Stimulated activated CD4-positive, alpha-beta T cell treated with anti-CD3 and anti-CD28 coated beads, Interleukin-15, amount 100 ng/mL, for 48 hours (primary cell): ENCODE measurements at regions not wholly inside any gene's neighbourhood (a gene's known extent, or its start where the extent isn't known, plus 50 kb on each side); places are given as distances from the start of the nearest gene placed in this dataset.
"Not testable (repeated sequence)": the region's sequence is repeated elsewhere in the genome, so short reads cannot be mapped to it uniquely, and the experiment has no call there.

Experiments used
- DNase-seq, 2 donors: peaks; one replicate each; pipeline ENCODE4 v3.0.0-alpha.2; 2020; ENCODE audit warnings: low read depth in 2 of 2

DNA sequence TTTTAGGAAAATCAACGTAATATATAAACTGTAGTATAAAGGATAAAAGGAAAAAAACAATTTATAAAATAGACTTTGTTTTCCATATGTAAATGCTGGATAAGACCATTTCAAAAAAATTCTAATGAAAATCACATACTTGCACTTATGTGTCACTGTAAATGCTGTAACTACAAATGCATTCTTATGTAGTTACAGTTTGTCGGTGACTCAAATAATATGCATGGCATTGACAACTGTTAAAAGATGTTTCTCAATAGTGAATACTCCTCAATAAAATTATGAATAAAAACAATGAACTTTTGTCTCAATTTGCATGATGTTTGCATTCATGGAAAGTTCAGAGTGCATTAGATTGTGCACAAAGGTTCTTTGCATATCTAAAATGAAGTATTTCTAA, 614.0 kb upstream of the CHRM3 start:
- no peak for DNase-seq

DNA sequence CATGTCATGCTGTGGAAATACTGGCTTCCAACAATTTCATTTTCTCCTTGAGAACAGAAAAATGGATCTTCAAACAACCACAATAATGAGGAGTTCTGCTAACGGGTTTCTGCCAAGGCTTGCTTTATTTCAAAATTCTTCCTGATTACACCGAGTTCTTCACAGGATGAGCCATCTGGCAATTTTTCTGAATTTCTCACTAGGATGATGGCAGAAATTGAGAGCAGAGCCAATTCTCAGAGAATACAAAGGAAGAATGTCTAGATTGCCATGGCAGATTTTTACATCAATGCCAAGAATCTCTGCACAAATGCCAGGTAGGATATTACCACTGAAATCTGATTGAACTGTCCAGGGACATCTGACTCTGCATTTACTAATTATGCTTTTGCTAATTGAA, 619.0 kb upstream of the CHRM3 start:
- DNase-seq = no peak

DNA sequence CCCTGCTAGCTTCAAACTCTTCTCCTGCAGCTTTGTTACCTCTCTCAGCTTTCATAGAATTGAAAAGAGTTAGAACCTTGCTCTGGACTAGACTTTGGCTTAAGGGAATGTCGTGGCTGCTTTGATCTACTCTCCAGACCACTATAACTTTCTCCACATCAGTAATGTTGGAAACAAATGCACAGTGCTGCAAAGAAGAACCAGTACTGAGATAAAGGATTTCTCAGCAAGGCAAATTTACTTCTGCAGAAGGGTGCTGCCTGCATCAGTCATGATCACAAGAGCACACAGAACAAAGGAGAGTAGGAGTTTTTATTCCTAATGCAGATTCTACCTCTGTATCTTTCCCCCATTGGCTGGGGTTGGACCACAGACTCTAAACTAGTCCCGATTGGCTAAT, 621.6 kb upstream of the CHRM3 start:
- no peak for DNase-seq

DNA sequence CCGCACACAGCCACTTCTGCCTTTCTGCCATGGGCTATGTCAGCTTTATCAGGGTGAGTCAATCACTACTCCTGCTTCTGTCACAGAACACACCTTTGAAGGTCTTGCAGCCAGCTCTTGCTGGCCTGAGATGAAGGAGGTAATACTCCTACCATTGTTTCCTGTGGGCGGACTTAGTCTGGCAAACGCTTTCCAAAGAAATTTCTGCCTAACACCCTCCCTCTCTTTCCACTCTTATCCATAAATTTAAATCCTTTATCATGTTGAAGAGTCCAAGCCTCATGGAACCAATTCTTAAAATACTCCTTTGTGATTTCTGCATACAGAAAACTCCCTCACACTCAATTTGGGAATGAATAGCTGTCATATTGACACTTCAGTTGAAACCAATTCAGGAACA, 633.1 kb upstream of the CHRM3 start:
- no peak for DNase-seq

DNA sequence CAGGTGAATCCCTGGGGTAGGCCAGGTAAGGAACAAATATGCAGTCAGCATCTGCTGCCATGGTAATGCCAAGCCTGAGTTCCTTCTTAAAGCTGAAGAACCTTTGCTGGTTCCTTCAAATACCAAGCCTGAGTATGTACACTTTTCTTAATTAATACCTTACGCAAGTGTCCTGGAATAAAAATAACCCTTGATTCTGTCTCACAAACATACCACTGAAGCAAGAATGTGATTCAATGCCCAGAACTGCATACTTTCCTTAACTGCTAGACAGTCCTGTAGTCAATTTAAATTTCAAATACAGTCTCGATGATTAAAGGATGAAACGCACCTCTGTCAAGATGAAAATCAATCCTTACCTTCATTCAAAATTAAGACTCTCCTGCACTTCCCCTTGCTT, 634.0 kb upstream of the CHRM3 start:
- no peak for DNase-seq

DNA sequence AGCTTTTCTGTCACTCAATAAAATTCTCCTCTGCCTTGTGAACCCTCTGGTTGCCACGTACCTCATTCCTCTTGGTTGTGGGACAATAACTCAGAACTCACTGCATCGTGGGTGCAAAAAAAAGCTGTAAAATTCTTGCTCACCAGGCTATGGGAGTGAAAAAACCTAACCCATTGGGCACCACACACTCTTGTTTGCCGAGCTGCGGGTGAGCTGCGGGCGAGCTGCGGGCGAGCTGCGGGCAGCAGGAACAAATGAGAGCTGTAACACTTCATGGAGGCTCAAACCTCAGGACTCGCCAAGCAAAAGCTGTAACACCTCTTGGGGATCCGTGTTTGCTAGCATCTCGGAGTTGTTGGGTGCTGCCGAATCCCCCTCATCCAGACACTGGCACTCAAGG, 641.3 kb upstream of the CHRM3 start:
- DNase-seq = no peak

DNA sequence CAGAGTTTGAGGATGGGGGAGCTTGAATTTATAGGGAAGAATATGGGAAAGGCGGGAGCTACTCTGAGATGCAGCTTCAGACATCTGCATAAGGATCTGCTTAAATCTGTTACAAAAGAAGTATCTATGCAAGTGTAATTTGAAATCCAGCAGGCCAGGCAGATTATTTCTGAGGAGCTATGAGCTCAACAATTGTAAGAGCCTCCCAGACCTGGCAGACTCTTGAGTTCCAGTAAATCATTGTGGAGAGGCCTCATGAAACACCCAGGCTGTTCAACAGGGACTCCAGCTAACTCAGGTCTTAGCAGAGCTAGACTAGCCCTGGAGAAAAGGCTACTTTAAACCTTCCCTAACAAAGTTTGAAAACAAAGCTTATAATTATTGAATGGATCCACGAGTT, 647.5 kb upstream of the CHRM3 start:
- DNase-seq = no peak

DNA sequence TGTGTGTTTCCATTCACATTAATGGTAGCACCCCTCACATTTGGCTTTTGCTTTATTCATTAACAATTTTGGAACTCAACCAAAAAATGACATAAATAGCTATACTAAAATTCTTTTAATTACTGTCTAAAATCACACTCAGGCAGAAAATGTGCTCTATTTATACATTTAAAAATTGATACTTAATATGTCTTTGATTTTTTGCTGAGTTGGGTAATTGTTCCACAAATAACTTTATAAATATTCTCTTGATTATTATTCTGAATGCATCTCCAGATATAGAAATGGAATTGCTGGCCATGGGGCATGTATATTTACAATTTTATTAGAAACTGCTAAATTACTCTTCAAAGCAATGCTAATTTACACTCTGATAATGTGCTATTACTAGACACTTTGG, 658.7 kb upstream of the CHRM3 start:
- DNase-seq = no peak

DNA sequence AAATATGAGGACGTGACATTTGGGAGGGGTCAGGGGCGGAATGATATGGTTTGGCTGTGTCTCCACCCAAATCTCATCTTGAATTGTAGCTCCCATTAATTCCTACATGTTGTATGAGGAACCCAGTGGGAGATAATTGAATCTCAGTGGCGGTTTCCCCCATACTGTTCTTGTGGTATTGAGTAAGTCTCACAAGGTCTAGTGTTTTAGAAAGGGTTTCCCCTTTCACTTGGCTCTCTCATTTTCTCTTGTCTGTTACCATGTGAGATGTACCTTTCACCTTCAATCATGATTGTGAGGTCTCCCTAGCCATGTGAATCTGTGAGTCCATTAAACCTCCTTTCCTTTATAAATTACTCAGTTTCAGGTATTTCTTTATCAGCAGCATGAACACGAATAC, 663.6 kb upstream of the CHRM3 start:
- DNase-seq = no peak

DNA sequence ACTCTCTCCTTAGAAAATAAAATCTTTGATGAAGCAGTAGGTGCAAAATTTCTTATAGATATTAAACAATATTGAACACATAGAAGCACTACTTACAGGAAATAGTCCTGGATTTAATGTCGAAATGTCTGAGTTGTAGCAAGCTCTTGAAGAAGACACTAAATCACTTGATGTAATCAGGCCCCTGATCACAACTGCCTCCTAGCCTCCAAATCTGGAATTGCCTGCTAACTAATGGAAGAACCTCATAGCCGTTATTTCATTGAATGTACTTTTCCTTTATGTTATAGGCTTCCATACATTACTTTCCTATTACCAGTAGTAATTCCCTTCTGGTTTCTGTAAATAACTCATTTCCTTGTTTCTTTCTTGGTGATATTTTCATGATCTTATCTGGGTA, 675.7 kb upstream of the CHRM3 start:
- DNase-seq = no peak

DNA sequence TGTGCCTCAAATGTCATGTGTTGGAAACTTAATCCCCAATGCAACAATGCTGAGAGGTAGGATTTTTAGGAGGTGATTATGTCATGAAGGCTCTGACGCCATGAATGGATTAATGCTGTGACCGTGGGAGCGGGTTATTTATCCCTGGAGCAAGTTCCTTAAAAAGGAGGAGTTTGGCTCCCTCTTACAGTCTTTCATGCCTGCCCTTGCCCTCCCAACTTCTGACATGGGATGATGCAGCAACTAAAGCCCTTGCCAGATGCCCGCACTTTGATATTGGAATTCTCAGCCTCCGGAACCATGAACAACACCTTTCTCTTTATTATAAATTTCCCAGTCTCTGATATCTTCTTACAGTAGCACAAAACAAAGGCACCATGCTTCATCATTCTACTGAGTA, 685.3 kb upstream of the CHRM3 start:
- DNase-seq = no peak

DNA sequence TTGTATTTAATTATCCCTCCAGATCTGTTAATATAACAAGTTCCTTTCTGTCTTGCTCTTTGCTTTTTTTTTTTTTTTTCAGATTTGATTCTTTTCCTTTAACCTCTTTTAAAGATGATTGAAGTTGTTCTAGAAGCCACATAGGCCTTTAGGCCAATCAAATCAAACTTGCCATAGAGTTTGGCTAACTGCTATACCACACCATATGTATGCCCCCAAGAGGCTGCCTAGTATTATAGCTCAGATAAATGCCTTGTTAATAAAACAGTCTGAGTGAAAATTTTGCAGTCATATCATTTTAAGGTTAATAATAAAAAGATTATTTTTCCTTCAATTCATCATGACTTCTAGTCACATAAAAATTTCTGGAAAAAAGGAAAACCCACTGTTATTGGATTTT, 696.0 kb upstream of the CHRM3 start:
- DNase-seq = no peak

DNA sequence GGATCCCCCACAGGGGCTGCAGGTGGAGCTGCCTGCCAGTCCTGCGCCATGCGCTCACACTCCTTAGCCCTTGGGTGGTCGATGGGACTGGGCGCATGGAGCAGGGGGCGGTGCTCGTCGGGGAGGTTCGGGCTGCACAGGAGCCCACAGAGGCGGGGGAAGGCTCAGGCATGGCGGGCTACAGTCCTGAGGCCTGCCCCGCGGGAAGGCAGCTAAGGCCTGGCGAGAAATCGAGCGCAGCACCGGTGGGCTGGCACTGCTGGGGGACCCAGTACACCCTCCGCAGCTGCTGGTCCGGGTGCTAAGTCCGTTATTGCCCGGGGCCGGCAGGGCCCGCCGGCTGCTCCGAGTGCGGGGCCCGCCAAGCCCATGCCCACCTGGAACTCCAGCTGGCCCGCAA, 701.8 kb upstream of the CHRM3 start:
- DNase-seq = not testable (repeated sequence)

DNA sequence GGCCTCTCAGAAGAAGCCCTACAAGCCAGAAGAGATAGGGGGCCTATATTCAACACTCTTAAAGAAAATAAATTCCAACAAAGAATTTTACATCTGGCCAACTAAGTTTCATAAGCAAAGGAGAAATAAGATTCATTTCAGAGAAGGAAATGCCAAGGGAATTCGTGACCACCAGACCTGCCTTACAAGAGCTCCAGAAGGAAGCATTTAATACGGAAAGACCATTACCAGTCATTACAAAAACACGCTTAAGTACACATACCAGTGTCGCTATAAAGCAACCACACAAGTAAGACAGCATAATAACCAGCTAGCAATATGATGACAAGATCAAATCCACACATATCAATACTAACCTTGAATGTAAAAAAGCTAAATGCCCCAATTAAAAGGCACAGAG, 704.9 kb upstream of the CHRM3 start:
- DNase-seq = no peak

DNA sequence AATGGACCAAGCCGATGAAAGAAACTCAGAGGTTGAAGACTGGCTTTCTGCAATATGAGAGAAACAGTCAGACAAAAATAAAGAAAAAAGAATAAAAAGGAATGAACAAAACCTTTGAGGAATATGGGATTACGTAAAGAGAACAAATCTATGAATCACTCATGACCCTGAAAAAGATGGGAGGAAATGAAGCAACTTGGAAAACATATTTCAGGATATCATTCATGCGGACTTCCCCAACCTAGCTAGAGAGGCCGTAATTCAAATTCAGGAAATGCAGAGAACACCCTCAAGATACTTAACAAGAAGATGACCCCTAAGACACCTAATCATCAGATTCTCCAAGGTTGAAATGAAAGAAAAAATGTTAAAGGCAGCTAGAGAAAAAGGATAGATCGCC, 705.3 kb upstream of the CHRM3 start:
- no peak for DNase-seq

DNA sequence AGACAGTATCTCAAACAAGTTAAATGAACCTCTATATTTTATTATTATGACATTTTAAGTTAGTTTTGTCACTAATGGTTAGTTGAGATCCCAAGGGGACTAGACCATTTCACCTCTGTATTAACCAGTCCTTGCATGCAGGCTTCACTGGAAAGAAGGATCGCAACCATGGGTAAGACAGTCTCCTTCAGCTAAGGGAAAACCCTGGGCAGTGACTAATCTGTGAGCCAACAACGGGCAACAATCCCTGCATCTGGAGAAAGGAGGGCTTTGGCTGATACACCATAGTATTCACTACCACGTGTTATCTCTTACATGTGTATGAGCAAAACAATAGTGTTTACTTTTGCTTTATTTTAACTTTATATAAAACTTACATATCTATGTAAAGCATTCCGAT, 708.8 kb upstream of the CHRM3 start:
- DNase-seq = no peak

DNA sequence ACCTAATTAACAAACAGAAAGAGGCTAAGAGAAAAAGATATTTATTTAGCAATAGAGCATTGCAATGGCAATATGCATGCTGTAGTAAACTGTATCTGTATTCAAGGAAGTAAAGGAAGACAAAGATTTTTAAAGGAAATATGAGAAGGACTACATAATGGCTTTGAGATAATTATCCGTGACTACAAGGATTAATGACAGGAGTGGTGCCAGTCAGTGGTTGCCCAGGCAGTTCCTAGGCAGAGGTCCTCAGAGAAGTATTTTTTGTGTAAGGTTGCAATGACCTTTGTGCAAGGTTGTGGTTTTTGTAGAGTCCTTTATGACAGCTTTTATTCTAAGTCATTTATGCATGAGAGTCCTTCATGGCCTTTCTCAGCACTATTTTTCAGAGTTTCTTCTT, 711.1 kb upstream of the CHRM3 start:
- no peak for DNase-seq

DNA sequence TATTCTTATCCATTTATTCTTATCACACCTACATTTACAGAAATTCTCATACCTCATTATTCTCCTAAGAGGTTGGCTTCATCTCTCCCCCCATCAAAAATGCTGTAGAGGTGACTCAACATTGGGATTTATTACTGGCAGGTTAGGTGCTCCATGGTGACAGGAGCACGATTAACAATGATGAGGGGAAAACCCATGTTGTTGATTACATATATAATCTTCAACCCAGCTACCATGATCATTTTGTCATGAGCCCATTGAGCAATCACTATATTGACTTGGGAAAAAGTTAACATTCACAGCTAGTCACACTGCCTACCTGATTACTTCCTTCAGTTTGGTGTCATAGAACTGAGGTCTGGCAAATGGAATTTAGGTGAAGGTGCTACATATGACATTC, 712.1 kb upstream of the CHRM3 start:
- no peak for DNase-seq

DNA sequence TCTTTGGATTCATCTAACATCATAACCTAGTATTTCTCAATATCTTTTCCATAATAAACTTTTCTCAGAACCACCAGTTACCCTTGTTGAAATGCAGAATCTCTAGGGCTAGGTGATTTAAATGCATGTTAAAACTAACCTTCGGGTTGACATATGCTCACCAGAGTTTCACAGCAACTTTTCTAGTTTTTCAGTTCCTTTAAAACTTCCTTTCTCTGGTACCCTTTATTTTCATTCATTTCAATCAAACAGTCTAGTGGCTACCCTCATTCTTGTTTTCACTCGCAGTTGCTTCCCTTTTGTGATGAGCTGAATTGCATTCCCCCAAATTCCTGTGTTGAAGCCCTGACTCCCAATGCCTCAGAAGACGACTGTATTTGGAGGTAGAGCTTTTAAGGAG, 712.8 kb upstream of the CHRM3 start:
- DNase-seq = no peak

DNA sequence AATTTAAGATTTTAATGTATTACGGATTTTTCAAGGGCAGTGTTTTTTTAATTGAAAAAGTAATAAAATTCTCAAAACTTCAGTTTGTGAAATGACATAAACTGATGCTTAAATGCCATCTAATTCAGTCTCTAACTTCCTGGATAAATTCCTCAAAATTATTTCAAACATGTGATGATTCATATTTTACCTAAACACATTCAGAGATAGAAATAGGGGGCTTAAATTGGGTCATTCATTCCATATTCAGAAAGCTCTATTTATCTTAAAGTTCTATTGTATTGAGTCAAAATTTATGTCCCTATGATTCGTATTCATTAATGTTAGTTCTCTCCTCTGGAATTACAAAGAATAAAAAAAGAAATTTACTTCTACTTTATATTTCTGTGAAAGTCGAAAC, 713.6 kb upstream of the CHRM3 start:
- no peak for DNase-seq

DNA sequence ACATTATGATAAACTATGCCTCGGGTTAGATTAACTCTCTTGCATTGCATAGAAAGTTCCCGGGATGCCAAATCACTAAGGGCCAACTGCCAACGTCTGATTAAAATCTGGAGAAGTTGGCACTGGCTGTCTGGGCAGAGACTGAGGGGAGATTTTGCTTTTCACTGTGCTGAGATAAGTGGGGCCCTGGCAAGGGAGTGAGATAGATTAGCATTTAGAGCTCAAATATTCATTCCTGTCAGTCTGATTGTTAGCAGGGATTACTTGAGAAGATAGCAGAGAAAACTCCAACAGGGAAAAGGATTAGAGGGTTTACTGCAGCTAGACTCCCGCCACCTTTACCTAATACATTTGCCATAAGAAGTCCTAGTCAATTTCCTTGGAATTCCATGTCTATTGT, 714.1 kb upstream of the CHRM3 start:
- no peak for DNase-seq

DNA sequence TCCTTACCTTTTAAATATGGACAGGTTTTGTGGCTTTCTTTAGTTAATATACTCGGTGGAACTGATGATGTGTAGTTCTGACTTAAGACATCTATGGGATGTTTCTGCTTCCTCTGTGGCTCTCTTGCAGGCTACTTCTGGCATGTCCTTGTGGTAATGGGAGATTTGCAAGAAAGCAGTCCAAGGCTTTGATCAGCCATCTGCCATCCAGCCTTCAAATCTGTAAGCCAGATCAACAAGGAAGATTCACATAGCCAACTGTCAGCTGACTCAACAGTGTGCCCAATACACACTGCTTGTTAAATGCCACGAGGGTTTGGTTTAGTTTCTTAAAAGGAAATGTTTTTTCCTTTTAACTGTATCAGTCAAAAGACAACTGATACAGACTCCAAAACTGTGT, 722.2 kb upstream of the CHRM3 start:
- no peak for DNase-seq

DNA sequence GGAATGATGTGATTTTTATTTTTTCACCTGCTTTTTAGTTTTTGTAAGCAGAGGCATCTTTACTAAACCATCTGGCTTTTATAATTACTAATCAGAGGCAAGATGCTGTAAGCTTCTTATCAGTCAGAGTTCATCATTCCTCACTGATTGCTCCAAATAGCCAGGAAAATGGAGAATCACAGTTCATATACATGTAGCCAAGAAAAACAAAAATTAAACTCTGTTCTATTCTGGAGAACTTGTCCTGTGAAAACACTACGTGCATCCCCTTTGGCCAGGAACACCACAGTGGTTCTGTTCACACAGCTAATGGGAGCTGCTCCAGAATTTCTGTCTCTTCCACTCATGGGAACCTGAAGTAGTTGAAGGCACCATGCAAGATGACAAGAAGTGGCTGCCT, 725.5 kb upstream of the CHRM3 start:
- DNase-seq = no peak

DNA sequence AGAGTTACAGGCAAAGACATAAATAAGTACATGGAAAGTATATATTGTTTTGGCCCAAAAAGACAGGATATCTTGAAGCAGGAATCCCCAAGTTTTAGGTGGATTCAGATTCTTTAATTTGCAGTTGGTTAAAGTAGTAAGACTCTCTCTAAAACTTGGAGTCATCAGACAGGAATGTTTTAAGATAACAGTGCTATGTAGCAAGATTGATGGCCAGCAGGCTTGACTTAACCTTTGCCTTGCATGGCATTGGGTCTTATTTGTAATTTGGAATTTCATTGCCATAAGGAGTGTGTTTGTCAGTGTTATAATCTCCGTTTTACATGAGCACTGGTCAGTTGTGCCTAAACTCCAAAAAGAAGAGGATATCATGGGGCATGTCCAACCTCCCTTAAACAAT, 727.6 kb upstream of the CHRM3 start:
- DNase-seq = no peak

DNA sequence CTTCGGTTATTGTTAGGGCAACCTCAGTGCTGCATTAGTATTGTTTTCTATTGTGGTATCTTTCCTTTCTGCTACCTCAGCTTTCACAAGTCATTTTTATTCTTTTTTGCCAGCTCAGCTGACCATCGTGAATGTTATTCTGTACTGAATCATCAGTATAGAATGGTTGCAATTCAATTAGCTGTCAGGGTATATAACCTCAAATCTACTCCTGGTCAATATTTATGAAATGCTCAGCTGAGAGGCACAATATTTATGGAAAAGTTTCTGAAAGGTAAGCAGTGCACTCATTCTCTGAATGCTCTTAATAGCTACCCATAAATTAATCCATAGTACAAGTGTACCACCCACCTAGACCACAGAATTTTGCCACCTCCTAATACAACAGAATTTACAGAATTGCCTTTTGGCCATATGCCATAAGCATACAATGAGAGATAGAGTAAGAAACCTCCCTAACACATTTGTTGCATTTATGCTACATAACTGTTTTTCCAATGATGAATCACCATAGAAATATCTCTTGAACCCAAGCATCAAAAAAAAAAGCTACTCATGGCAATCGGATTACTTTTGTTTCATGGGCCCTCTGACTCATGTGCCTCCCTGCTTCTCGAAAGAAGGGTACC, 732.6 kb upstream of the CHRM3 start:
- no peak for DNase-seq
